ENCODE measurements at regions not wholly inside any gene's neighbourhood (a gene's known extent, or its start where the extent isn't known, plus 50 kb on each side); places are given as distances from the start of the nearest gene placed in this dataset.
"Not testable (repeated sequence)": the region's sequence is repeated elsewhere in the genome, so short reads cannot be mapped to it uniquely, and the experiment has no call there.

DNA sequence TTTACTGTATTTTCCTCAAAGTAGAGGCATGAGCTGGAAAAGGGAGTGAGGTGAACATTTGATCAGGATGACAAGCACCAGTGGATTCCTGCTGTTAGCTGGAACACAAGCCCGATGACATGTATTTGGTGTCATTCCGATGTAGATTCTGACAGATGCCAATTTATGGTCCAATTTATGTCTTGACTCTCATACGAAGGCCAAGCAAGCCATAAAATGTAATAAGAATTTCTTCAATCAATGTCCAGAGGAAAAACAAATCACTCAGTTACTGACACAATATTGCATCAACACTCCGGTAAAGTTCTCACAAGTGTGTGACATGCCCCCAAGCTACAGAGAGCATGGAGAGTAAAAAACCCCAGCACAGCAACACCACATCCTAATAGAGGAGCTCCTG, 138.3 kb upstream of the ZNF521 start:
- DNase-seq (ENCODE audit: low read depth) = no peak

- no peak for DNase-seq (ENCODE audit: low read depth)
These were observed 121.0 kb upstream of the ZNF521 start for GRCh38 chr18:25473008-25473407.

DNA sequence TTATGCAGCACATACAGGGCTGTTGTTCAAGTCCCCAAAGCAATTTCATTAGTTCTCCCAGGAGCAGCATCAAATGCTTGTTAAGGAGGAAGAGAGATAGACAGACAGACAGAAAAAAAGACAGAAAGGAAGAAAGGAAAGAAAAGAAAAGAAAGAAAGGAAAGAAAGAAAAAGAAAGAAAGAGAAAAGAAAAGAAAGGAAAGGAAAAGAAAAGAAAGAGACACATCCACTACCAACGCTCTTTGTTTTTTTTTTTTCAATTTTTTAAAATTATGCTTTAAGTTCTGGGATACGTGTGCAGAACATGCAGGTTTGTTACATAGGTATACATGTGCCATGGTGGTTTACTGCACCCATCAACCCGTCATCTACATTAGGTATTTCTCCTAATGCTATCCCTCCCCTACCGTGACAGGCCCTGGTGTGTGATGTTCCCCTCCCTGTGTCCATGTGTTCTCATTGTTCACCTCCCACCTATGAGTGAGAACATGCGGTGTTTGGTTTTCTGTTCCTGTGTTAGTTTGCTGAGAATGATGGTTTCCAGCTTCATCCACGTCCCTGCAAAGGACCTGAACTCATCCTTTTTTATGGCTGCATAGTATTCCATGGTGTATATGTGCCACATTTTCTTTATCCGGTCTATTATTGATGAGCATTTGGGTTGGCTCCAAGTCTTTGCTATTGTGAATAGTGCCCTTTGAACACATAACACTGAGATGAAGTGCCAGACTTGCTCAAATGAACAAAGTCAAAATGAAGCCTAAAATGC, 119.0 kb upstream of the ZNF521 start:
- not testable (repeated sequence) for DNase-seq (ENCODE audit: low read depth)

DNA sequence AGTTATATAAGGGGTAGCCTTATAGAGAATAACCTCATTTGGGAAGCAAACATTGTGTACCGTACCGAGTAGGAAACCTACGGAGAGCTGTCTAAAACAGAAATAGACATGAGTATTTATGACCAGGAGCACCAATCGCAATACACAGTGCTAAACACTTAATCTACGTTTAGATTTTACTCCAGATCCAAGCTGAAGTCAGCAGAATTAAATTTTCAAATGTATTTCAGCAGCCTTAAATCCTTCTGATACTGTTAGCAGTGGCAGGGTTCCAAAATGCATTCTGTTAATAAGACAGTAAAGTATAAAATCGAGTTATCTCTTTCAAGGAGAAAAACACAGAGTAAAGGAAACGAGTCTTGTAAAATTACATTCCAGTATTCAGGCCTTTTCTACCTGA, 118.1 kb upstream of the ZNF521 start:
- no peak for DNase-seq (ENCODE audit: low read depth)

DNA sequence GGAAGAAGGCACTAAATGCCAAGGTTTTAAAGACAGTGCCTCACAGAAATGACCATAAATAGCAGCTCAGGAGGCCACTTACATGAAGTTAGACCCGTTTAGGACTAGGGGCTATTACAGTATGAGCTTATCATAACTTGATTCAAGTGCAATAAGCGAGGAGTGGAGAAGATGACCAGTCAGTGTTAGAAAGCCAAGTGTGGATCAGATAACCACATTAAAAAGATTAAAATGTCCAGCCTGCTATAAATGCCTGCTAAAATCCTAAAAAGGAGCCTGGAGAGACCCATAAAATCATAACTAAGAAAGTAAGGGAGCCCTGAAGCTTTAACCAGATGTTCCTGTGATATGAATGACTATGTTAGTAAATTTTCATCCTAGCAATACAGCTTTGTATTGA, 117.5 kb upstream of the ZNF521 start:
- DNase-seq (ENCODE audit: low read depth) = no peak

DNA sequence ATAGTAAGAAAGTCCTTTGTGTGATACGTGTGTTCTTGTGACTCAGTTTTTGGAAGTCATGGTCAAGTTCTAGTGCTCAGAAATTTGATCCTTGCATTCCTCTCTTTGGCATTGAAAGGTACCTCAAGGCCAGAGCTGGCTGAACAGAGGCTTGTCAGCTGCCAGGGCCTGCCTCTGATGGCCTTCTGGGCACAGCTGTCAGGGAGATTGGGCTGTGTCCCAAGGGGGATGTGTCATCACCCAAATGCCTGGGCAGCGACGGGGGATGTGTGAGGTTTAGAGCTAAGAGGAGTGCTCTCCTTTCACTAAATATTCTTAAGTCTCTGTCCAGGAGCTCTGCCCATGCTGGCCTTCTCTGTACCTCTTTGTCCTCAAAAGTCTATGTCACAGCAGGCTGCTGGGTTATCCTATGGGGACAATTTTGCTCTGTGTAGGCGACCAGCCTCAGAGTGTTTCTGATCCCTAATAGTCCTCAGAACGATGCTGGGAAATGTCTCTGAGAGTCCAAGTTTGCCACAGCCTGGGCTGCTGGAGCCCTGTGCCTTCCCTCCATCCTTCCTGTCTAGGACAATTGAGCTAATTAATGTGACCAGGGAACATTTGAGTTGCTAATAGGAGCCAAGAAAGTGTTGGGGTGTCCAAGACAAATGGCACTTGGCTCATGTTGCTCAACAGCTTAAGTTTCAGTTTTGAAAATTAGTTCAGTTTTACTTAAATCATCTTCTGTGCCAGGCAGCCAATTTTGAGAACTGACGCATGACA, 115.4 kb upstream of the ZNF521 start:
- no peak for DNase-seq (ENCODE audit: low read depth)

DNA sequence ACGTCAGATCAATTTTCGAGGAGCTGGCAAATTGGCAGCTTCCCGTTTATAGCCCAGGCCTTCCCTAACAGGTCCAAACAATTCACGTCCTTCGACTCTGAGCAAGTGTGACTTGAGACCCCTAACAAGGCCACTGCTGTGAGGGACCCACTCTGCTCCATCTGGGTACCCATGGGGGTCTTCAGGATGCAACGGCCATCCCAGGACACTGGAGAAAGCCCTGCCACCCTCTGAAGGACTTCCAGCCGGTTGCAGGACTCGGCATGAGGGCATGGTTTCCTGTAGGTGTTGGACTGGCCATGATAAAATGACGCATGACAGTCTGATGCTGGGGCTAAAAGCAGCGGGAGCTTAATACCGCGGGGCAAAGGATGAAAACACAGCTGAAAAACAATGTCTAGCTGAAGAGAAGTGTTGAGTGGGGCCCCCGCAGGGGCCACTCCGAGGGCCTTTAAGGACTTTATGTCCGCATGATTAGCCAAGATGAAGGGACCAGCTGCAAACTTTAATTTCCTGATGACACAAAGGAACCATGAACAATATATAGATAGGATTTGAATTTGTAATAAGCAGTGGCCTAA, 113.3 kb upstream of the ZNF521 start:
- DNase-seq (ENCODE audit: low read depth) = no peak

DNA sequence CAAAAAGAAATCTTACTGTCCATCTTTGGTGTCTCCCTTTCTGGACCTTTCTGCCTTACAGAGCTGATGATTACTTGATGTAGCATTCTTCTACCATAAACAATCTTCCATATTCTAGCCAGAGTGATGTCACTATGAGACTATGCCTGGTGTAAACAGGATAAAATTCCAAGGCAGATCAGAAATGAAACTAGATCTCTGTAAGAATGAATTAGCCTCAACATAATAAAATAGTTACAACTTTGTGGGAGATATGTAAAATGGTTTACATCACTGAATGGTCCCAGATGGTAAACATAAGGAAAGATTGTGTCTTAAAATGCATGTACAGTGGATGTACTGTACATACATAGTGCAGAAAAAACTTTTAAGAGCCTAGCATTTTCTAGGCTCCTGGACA, 112.3 kb upstream of the ZNF521 start:
- no peak for DNase-seq (ENCODE audit: low read depth)

- no peak for DNase-seq (ENCODE audit: low read depth)
These were observed 111.8 kb upstream of the ZNF521 start for GRCh38 chr18:25463726-25464125.

- DNase-seq (ENCODE audit: low read depth) = no peak
These were observed 107.8 kb upstream of the ZNF521 start for GRCh38 chr18:25459814-25460213.

GRCh38 chr18:25457601-25458000, 105.6 kb upstream of the ZNF521 start:
- no peak for DNase-seq (ENCODE audit: low read depth)

- no peak for DNase-seq (ENCODE audit: low read depth)
These were observed 105.2 kb upstream of the ZNF521 start for GRCh38 chr18:25457126-25457525.

DNA sequence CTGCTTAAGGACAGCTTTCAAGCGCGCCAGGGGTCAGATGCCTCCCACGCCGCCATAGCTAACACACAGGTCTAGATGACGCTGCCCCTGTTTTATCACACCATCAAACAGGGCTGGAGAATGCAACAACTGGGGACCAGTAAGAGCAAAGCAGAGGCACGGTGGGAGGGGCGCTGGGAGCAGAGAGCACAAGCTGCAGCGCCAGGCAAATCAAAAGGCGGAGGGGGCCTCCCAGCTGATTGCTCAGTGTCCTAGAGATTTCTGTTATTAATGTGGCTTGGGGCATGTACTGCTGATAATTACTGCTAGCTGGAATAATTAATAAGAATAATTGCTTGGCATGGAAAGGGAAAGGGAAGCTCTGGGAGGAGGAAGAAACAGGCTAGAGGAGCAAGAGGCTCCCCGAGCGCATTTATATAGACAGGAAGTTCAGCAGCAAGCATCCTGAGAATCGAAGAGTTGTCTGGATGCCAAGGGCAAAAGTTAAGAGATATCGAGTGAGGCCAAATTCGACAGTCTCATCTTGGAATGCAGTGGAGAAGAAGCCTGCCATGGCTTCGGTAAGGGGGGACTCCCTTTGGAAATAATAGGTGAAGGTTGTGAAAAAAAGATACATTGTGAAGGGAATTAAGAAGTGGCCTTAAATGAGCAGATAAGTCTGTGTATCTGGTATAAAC, 104.5 kb upstream of the ZNF521 start:
- no peak for DNase-seq (ENCODE audit: low read depth)

GRCh38 chr18:25455646-25456045, 103.7 kb upstream of the ZNF521 start:
- no peak for DNase-seq (ENCODE audit: low read depth)

GRCh38 chr18:25455159-25455558, 103.2 kb upstream of the ZNF521 start:
- no peak for DNase-seq (ENCODE audit: low read depth)

DNA sequence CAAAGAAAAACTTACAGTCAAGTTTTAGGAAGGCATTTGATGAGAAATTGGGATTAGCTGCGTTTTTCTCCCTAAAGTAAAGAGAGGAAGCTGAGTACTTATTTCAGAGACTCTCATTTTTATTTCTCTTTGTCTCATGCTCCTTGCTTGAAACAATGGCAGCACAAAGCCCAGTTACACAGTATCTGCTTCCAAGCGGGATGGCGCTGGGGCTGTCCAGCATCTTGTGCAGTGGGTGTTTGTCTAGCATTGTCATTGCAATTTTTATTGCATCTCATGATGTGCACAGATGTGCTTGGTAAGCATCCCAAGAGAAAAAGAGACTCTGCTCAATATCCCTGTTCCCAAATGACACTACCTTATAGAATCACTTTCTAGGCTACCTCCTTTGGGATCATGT, 102.8 kb upstream of the ZNF521 start:
- no peak for DNase-seq (ENCODE audit: low read depth)

- DNase-seq (ENCODE audit: low read depth) = no peak
These were observed 102.3 kb upstream of the ZNF521 start for GRCh38 chr18:25454270-25454659.

DNA sequence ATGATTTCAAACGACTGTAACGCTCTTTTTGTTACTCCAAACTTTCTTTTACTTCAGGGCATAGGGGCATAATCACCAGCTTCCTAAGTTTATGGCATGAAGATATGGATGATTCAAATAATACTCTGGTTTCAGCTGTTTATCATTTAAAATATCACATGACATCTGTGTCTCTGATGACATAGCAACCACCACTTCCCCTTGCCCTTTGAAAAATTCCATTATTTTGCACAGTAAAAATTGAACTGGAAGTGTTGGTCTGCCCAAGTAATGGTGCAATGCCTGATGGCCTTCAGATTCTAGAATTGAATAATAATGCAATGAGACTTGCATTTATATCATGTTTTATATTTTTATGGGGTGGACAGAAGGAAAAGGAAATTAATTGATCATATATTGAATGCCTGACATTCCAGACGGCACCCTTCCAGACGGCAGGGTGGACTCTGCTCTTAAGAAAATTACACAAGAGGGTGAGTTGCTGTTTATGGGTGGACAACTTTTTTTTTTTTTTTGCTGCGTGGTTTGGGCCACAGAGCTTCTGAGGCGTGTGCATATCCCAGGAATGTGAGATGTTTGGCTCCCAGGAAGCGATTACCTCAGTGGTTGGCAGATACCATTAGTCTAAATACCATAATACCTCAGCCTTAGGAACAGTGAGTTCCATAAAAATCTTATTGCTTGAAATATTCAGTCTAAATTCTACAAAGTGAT, 101.7 kb upstream of the ZNF521 start:
- DNase-seq (ENCODE audit: low read depth) = no peak

- DNase-seq (ENCODE audit: low read depth) = no peak
These were observed 99.2 kb upstream of the ZNF521 start for GRCh38 chr18:25451077-25451658.

DNA sequence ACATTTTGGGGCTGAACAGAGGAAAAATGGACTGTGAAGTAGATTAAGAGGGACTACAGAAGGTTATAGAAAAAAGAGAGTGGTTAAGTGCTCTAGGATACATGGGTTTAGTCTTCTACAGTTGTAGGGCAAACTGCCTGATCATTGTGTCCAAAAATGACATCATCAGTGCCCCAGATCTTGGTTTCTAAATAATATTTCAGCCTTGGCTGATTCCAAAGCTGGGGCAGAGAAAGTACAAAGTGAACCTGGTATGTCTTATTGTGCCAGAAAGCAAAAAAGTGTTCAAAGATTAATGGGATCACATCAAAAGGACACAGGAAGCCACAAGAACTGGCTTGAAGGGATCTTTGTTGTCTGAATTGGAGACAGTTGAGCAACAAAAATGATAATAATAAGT, 97.1 kb upstream of the ZNF521 start:
- no peak for DNase-seq (ENCODE audit: low read depth)

GRCh38 chr18:25446972-25447371, 95.0 kb upstream of the ZNF521 start:
- no peak for DNase-seq (ENCODE audit: low read depth)

DNA sequence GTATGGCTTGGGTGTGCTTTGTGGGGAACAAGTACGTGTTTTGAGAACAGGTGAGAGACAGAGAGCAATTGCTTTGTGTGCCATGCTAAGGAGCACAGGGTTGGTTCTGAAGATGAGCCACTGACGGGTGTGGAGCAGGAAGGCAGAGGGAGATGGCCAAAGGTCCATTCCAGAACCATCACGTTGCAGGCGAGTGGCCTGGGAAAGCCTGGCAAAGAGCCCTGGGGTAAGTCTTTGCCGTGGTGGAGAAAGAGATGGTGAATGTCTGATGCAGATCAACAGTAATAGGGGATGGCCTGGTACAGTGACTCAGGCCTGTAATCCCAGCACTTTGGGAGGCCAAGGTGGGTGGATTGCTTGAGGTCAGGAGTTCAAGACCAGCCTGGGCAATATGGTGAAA, 93.5 kb upstream of the ZNF521 start:
- no peak for DNase-seq (ENCODE audit: low read depth)
